ENCODE measurements at regions not wholly inside any gene's neighbourhood (a gene's known extent, or its start where the extent isn't known, plus 50 kb on each side); places are given as distances from the start of the nearest gene placed in this dataset.

DNA sequence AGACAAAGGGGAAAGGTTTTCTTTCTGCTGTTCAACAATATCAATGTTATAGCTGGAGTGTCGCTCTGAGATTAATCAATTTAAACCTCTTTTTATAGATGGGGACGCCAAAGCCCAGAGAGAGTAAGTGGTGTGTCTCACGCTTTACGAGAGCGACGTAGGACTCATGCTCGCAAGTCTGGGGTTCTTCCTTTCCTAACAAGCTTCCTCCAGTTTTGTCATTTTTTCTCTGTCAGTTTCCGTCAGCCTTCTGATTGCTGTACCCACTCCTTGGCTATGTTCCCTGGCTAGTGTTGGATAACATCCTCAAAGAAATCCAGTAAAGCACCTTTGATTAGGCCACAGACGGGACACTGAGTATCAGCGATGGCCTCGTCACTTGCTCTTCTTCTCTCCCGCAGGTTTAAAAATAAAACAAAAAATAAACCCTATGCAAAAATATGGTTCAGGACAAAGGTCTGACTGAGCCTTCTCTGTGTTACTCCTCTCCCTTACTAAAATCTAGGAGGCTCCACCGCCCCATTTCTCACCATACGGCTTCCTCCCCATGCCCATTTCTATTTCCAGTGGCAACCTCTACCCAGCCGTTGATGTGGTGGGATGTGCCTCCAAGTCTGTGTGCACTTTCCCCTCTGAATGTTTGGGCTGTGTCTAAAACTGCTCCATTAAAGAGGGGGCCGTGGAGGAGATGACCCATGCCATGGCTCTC is 172.7 kb upstream of the PARP11 start:
- no peak for DNase-seq

DNA sequence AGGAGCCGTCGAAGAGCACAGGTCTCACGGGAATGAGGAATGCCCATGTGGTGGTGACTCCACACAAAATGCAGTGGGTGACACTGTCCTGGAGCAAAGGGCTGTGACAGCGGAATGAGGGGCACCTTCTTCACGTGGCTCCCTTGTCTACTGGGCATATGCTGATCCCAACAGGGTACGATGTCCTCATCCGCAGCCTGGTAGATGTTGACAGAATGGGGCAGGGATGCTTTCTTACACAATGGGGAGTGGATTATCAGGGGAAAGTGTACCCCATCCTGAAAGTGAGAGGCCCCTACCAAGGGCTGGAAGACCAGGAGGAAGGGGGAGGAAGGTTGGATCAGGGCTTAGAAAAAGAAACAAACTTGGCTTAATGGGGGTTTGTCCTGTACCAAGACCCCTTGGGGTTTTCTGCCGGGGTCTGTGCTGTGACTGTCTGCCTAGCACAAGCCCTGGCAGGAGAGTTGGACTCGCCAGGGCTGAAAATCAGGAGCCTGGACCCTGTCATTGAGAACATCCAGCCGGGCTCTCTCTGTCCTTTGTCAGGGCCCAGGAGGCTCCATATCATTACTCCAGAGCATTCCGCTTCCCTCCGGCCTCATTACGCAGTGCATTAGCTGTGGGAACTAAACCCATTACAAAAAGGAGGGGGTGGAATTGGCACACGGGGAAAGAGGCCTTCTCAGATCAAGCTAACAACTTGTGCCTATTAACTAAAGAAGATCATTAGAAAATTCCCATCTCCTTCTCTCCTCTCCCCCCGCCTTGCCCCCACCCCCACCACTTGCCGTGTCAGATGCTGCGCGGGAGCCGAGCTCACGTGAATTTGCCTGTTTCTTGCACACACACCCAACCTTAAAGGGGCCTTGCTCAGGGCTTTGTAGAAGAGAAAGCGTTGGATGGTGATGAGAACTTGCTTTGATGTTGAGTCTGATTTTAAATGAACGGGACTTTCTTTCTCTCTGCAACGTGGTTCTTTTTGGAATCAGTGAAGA is 171.8 kb upstream of the PARP11 start:
- DNase-seq: no peak

DNA sequence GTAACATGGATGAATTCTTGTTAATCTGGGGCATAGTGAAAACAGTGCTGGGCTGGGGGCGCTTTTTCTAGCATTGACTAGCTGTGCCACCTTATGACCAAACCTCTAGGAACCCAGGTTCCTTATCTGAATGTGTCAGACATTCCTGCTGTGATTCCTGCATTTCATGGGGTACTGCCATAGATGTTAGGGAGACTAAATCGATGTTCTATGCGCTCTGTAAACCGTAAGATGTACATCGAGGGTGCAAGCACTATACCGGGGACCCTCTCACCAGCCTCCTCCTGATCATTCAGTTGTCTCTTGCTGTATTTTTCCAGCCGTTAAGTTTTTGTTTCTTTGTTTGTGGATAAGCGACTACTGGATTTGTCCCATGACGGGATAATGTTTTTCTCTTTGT is 170.9 kb upstream of the PARP11 start:
- no peak for DNase-seq

DNA sequence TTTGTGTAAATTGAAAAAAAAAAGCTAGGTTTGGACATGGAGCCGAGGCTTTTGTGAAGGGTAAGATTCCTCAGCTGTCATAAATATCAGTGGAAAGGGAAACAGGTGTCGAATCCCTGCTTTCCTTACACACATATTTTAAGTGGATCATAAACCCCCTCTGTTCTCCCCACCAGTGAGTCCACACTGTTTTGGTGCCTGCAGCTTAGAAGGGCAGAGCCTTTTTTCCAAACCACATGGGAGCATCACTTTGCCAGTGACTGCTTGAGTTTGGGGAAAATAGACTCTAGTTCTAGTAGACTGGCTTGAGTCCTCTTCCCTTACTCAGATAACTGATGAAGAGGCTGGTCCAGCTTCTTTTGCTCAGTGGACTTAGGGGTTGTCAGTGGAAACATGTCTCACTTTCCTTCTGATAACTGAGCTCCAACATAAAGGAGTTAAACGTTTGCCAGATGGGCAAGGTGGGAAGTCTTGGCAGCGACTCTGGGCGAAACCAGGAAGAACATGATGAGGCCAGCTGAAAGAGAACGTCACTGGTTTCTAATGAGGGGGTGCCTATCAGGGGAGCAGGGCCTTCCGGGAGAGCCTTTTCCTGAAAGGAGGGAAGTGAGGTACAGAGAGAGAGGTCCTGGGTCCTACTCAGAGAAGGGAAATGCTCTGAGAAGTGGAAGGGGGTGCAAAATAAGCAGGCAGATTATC is 168.1 kb upstream of the PARP11 start:
- no peak for DNase-seq

DNA sequence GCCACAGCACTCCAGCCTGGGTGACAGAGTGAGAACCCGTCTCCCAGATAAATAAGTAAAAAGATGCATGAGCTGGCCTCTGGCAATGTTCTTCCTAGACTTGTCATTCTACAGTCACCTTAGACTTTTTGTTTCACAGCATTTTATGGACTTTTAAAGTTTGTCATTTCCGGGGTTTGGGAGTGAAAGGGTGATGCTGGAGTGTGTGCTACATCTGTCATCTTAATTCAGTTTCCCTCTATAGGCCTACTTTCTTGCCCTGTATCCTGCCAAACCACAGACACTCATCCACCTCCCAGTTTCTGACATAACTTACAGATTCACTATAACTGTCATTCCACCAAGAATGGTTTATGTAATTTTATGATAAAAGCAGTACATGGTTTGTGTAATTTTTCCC is 166.7 kb upstream of the PARP11 start:
- no peak for DNase-seq

DNA sequence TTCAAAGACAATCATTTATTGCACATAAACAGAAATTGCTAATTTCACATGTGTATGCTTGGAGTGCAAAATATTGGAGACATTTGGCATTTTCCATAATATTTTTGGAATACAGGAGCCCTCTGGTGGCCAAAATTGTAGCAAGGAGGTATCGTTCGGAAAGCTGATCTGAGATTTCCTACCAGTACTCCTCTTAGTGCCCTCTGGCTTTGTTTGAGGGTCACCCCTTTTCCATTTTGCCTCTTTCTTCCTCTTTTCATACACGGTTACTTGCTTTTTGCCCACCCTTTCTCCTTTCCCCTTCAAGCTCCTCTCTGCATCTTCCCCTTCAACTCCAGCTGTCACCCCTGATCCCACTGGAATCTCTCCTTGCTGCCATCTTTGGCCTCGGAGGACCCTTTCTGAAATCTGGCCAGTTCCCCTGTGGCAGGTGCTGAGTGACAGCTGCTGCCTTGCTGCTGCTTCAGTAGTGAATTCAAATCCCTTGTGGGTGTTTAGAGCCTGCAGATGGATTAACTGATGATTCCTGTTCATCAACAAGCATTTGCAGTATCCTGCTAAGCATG is 164.6 kb upstream of the PARP11 start:
- DNase-seq: no peak

DNA sequence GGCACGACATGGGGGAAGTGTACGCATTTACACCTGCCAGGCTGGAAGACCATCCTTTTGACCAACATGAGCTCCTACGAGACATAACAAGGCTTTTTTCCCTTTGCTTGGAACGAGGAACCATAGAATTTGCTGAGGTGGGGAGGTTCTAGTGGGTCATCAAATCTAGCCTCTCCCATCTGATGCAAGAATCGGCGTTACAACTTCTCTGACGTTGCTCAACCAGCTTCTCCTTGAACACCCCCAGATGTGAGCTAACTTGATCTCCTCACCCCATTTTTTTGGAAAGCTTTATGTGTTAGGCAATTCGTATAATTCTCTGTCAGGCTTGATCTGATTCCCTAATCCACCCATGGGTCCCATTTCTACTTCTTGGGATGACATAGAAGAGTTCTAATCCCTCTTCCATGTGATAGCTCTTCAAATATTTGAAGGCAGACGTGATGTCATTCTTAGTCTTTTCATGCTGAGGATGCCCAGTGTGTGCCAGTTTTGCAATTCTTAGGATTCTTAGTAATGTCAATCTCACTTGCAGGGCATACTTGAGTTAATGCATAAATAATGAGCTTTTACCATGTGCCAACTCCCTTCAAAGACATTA is 163.6 kb upstream of the PARP11 start:
- DNase-seq: no peak

DNA sequence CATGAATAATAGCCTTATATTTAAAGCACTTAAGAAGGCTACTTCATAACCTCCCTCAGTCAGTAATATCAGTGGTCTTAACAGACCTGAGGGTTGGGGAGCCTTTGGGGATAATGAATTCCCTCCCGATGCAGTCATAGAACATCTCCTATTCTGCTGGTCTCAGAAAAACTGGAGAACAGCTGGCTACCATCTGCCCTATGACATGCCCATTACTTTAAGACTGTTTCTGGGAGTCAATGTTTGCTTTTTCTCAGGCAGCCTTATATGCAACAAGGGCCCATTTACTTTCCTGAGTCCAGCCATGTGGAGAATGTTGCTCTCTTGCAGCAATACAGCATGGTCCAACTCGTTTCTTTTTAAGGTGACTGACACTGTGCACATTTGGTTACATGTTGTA is 161.7 kb upstream of the PARP11 start:
- DNase-seq: no peak

DNA sequence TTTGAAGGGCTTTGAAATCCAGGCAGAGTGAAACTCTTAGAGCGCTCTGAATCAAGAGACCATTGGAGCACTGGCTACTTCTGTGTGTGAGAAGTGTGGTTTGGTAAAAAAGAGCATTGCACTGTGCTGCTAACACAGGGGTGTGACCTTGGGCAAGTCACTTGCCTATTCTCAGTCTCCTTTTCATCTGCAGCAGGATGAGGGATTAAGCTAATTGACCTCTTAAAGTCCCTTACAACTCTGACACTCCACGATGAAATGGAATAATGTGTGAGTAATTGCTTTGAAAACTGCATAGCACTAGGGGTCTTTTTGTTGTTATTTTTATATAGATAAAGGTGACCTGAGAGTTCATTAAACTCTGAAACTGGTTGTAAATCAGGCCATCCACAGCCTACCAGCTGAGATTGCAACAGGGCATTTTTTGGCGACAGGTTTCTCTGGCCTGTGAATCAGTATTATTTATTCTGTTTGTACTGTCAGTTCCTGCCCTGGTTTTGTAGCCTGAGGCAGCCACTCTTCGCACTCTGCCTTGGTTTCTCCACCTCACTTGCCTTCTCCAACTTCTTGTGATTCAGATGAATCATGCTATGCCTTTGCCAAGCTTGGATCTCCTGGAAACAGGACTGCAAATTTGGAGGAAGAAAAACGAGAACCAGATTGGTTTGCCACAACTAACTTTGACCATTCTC is 159.9 kb upstream of the PARP11 start:
- DNase-seq: no peak

DNA sequence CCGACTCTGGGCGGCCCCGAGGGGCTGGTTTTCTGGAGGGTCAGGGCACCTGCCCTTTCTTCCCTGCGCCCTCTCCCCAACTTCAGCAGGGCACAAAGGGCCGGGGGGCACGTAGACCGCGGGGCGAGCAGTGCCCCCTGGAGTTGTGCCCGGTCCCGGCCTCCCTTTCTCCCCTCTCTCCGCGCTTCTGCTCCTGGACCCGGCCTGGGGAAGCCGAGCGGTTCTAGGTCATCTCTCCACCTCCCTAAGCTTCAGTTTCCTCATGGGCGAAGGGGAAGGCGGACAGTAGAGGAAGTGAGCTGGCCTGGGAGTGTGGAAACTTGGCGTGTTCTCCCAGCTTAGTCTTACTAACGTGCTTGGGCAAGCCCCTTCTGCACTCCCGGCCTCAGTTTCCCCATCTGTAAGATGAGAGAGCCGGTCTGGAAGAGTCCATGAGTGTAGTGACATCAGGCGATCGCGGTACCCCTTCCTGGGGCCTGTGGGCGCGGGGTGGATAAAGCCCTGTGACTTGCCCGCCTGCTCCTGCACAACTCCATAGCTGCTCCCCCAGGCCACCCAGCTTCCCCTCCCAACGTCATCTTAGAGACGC is 158.6 kb upstream of the PARP11 start:
- no peak for DNase-seq

DNA sequence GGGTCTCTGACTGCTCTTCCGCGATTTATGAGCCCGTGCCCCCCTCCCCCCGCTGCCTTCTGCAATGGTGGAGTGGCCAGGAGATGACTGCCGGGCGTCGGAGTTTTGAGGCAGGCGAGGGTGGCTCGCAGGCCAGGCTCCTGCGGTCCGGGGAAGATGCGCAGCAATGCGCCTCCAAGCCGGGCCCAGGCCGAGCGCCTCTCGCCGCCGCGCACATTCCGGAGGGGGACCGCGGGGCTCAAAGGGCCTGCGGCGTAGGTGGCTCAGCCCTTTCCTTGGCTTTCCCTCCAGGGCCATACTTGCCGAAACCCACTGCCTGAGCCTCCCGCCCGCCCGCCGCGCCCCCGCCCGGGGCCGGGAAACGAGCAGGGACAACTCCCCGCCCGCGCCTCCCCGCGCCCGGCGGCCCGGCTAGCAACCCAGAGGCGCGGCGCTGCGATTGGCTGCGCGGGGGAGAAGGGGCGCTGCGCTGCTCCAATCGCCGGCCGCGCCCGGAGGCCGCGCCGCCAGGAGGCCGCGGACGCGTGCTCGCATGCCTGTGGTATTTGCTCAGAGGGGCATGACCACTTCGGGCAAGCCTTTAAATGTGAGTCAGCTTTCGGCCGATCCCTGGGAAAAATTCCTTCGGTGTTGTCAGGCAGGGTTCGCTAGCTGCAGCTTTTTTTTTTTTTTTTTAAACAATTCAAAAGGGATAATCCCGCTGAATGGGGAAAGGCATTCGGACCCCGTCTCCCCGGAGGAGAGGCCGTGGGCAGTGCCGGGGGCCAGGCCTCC is 157.9 kb upstream of the PARP11 start:
- no peak for DNase-seq

DNA sequence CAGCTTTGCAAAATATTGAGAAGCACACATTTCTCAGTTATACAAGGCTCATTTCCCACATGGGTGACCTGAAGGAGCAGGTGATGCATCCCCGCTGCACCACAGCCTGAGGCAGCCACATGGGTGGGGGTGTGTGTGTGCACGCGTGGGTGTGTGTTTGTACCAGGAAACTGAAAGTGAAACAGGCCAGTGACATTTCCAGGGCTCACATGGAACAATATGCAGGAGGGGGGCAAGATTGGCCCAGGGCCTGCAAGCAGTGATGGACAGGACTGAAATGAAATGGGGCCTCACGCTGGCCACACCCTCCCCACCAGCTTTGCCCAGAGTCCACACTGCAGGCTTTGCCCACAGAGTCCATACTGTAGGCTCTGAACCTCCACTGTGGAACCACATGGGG is 154.2 kb upstream of the PARP11 start:
- no peak for DNase-seq

DNA sequence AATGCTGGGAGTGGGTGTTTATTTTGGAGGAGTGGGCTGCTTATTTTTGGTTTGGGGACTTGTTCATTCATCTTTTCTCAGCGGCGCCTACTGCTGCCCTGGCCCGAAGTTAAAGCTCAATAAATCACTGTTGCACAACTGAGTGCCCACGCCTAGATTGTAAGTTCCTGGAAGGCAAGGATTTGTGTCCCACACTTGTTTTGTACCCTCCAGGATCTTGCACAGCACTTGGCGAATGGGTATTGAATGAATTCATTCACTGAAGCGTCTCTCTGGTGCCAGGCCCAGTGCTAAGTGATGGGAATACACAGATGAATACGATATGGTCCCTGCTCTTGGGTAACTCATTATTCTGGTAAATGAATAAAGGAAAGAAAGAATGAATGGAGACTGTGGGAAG is 153.3 kb upstream of the PARP11 start:
- DNase-seq: no peak

DNA sequence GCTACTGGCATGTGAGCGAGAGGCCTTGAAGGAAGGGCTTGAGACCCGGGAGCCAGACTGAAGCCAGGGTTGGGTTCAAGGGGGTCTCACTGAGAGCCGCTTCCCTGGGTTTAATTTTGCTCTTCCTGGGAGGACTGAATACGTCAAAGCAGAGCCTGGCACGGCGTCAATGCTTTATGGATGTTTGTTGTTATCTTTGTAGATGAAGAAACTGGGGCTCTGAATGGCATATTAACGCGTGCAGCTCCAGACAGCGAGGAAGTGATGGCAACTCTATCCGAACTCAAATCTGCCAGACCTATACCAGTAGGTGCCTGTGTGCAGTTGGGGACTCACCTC is 152.8 kb upstream of the PARP11 start:
- no peak for DNase-seq

DNA sequence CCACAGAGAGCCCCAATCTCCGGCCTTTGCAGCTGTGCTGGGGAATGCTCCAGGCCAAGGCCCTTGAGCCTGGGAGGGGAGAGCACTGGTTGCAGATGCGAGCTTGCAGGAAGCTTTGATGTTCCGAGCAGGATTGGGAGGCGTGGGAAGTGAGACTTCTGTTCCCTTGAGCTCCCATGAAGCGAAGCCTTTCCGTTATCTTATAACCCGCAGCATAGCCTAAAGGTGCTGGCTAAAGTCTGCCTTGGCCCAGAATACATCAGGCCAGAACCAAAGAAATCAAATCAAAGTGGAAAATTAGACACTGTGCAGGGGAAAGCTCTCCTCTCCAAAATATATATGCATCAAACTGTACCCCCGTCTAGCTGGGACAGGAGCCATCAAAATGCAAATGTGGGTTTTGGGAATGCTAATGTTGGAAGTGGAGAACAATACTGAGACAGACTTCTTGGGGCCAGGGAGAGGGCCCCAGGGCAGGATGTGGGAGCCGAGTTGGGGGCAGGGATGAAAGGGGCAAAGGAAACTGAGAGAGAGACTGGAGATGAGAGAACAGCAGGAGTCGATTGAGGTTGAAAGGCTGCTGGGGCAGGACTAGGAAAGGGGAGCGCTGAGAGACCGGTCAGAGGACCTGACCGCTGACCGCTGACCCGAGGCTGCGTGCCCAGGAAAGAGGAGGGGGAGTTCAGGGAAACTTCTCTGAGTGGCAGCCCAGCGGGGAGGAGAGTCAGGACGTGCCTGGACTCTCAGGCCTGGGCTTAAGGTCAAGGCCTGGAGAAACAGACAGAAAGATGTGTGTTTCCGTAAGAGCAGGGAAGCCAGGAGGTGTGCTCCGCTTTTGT is 152.2 kb upstream of the PARP11 start:
- DNase-seq: no peak

DNA sequence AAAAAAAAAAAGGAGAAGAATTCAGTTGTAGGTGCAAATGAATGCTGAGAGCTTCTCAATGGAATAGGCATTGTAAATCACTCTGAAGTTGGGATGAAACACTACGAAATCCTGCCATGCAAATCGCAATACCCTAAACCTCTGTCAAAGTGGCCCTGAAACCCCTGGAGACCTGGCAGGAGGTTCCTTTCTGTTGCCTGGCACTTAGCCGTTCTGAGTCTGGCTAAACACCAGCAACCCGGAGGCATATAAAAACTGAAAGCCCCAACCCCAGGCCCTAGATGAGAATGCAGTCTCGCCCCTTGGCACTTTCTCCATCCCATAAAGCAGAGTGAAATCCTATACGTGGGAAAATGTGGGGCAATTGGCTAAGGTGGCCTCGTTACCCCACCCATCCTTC is 151.5 kb upstream of the PARP11 start:
- no peak for DNase-seq

DNA sequence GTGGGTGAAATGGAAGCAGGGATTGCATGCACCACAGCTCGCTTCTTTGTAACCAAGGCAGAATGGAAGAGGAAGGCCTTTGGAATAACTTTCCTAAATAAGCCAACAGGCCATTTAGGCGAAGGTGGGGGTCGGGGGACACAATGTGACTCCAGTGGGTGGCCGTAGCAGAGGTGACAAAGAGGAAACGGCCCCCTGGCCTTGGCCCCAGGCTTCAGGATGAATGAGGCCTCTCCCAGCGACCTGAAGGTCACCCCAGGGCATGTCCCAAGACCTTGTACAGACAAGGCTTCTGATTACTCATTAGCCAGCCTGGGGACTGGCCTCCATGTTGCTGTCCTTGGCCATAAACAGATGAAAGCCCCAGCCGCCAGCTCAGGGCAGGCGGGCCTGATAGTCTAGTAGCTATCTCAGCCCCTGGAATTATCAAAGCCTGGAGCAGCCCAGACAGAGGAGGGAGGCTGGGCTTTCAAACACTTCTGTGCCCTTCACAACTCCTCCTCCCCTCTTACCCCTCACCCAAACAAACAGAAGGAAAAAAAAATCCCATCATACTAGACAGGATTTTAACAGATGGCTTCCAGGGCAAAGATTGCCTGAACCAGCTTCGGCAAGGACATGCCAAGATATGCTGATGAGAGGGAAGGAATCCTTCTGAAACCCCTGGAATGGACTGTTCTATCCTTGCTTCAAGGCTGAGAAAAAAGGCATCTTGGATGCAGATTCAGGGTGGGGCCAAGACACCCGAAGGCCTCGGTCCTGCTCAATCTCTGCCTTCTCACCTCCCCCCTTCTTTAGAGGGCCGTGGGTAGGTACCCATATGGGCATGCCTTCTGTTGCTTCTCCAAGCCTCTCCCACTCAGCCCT is 142.3 kb upstream of the PARP11 start:
- no peak for DNase-seq

DNA sequence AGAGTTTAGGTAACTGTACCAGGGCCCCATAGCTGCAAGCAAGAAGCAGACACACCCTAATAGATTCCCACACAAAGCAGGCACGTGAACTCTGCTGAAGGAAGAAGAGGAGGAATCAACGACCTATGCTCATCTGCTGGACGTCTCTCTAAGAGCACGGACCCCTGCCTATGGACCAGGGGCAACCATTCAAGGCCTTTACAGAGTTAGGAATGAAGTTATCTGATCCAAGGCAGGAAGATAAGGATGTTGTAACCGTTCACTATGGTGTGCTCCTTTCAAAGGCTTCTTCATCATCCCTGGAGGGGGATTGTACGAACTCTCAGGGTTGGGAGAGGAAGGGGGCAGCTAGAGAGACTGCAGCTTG is 141.6 kb upstream of the PARP11 start:
- no peak for DNase-seq

DNA sequence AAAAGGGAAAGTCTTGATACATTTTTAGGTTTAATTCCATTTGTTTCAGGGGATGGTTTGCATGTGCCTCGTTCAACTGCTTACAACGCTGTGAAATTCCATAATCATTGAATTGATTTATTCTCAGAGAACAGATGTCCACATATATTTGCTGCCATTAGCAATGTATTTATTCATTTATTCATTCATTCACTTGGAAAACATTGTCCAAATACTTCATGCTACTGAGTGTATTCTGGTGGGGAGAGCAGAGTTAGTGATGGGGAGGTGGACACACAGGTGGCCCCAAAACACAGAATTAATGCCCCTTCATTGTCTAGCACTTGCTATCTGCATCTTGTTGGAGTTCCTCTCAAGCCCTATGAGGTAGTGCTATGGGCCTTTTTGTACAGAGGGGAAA is 141.2 kb upstream of the PARP11 start:
- DNase-seq: no peak

Data from SIG-M5 (cell line).